ENCODE measurements at regions not wholly inside any gene's neighbourhood (a gene's known extent, or its start where the extent isn't known, plus 50 kb on each side); places are given as distances from the start of the nearest gene placed in this dataset.

- no peaks in the 10 kb centered on the region for H3K4me1 ChIP-seq
- H3K9me3 ChIP-seq: peaks cover 0 to 12% of the 10 kb centered on the region in 2 donors
- intact Hi-C loops (cut with DNase I; ENCODE audit: low total_unique reads): no loop called here
- H3K4me3 ChIP-seq: no peak overlapping the region
- no peak overlapping the region for H3K27ac ChIP-seq
- no peak for TF ChIP-seq POLR2AphosphoS5 (IDR thresholded peaks at IDR 0.05)
- no peaks in the 10 kb centered on the region for H3K36me3 ChIP-seq
- DNase-seq (ENCODE audit: low spot score in 2 of 2): no peak
- H3K27me3 ChIP-seq: no peaks in the 10 kb centered on the region
Measured at GRCh38 chr19:28961772-28962500, 251.0 kb downstream of the UQCRFS1 start.

GRCh38 chr19:28960986-28961705 lies 251.8 kb downstream of the UQCRFS1 start:
- no peak overlapping the region for H3K27ac ChIP-seq
- H3K27me3 ChIP-seq: no peaks in the 10 kb centered on the region
- no peaks in the 10 kb centered on the region for H3K36me3 ChIP-seq
- peaks cover 0 to 12% of the 10 kb centered on the region in 2 donors for H3K9me3 ChIP-seq
- H3K4me3 ChIP-seq: no peak overlapping the region
- no peak for DNase-seq (ENCODE audit: low spot score in 2 of 2)
- intact Hi-C loops (cut with DNase I; ENCODE audit: low total_unique reads): no loop called here
- H3K4me1 ChIP-seq: no peaks in the 10 kb centered on the region
- TF ChIP-seq POLR2A (IDR thresholded peaks at IDR 0.05) (no peak), POLR2AphosphoS5 (IDR thresholded peaks at IDR 0.05) (no peak), CTCF (IDR thresholded peaks at IDR 0.05) (no peak)

GRCh38 chr19:28960586-28960985 lies 252.4 kb downstream of the UQCRFS1 start:
- Histone ChIP-seq H3K36me3 (no peaks in the 10 kb centered on the region), H3K27ac (no peak overlapping the region)

DNA sequence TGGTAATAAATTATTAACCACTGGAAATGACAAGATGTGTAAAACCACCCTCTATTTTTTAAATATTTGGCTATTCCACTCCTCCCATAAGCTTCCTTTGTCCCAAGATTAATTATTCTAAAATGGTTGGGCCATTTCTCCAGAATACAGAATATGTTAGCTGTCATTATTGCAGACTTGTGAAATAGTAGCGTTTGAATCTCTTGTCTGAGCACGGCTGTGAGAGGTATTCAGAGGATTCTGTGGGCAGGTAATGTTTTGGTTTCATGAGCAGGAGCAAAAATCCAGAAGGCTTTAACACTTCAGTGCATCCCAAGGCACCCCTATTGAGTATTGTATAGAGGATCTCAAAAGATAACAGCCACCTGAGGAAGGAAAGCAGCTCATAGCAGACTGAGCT lies 256.0 kb downstream of the UQCRFS1 start:
- intact Hi-C loops (cut with DNase I; ENCODE audit: low total_unique reads): no loop called here
- Histone ChIP-seq H3K9me3 (peaks cover 0 to 12% of the 10 kb centered on the region in 2 donors), H3K4me1 (no peaks in the 10 kb centered on the region), H3K27me3 (no peaks in the 10 kb centered on the region), H3K4me3 (no peak overlapping the region), H3K27ac (no peak overlapping the region), H3K36me3 (no peaks in the 10 kb centered on the region)
- TF ChIP-seq POLR2AphosphoS5 (IDR thresholded peaks at IDR 0.05): no peak
- TF ChIP-seq CTCF (IDR thresholded peaks at IDR 0.05): no peak
- no peak for TF ChIP-seq POLR2A (IDR thresholded peaks at IDR 0.05)
- DNase-seq (ENCODE audit: low spot score in 2 of 2): no peak

More at GRCh38 chr19:28960586-28960985, 252.4 kb downstream of the UQCRFS1 start:
- H3K9me3 ChIP-seq: peaks cover 0 to 12% of the 10 kb centered on the region in 2 donors
- intact Hi-C loops (cut with DNase I; ENCODE audit: low total_unique reads): no loop called here
- DNase-seq (ENCODE audit: low spot score in 2 of 2): no peak
- no peak overlapping the region for H3K4me3 ChIP-seq
- H3K4me1 ChIP-seq: no peaks in the 10 kb centered on the region
- H3K27me3 ChIP-seq: no peaks in the 10 kb centered on the region
- no peak for TF ChIP-seq CTCF (IDR thresholded peaks at IDR 0.05)
- TF ChIP-seq POLR2A (IDR thresholded peaks at IDR 0.05): no peak
- no peak for TF ChIP-seq POLR2AphosphoS5 (IDR thresholded peaks at IDR 0.05)

- H3K9me3 ChIP-seq: peaks cover 0 to 12% of the 10 kb centered on the region in 2 donors
- H3K36me3 ChIP-seq: no peaks in the 10 kb centered on the region
- intact Hi-C loops (cut with DNase I; ENCODE audit: low total_unique reads): no loop called here
- H3K27me3 ChIP-seq: no peaks in the 10 kb centered on the region
- DNase-seq (ENCODE audit: low spot score in 2 of 2): no peak
- no peak for TF ChIP-seq POLR2AphosphoS5 (IDR thresholded peaks at IDR 0.05)
- no peak for TF ChIP-seq POLR2A (IDR thresholded peaks at IDR 0.05)
- no peak for TF ChIP-seq CTCF (IDR thresholded peaks at IDR 0.05)
- no peaks in the 10 kb centered on the region for H3K4me1 ChIP-seq
- no peak overlapping the region for H3K4me3 ChIP-seq
- H3K27ac ChIP-seq: no peak overlapping the region
Measured at GRCh38 chr19:28956421-28956820, 256.5 kb downstream of the UQCRFS1 start.
